CD4-positive, alpha-beta T cell treated with Interleukin-2 at 100 ng/mL for 4 hours (primary cell): ENCODE measurements at regions not wholly inside any gene's neighbourhood (a gene's known extent, or its start where the extent isn't known, plus 50 kb on each side); places are given as distances from the start of the nearest gene placed in this dataset.
A peak's percentile ranks its signal among the peaks of the same experiment; 100 is the strongest.

Source experiments
- DNase-seq: peaks from one replicate; pipeline ENCODE4 v3.0.0-alpha.2; 2020; ENCODE audit warnings: low spot score

- DNase-seq, result no peak
These were observed 62.2 kb upstream of the TNIP3 start for GRCh38 chr4:121226362-121226761.

GRCh38 chr4:121221608-121222007, 57.5 kb upstream of the TNIP3 start:
- peak; percentile 37 for DNase-seq

GRCh38 chr4:121221201-121221600, 57.1 kb upstream of the TNIP3 start:
- no peak for DNase-seq

GRCh38 chr4:121220698-121221097, 56.6 kb upstream of the TNIP3 start:
- no peak for DNase-seq

- DNase-seq, result no peak
These were observed 55.1 kb upstream of the TNIP3 start for GRCh38 chr4:121219227-121219626.

GRCh38 chr4:121217351-121217750, 53.2 kb upstream of the TNIP3 start:
- DNase-seq, result no peak

- DNase-seq, result no peak
These were observed 52.3 kb upstream of the TNIP3 start for GRCh38 chr4:121216461-121216860.

- no peak for DNase-seq
These were observed 49.8 kb upstream of the TNIP3 start for GRCh38 chr4:121213940-121214339.
